GM12873 (cell line): ENCODE measurements at regions not wholly inside any gene's neighbourhood (a gene's known extent, or its start where the extent isn't known, plus 50 kb on each side); places are given as distances from the start of the nearest gene placed in this dataset.

ENCODE experiments used
- CTCF ChIP-seq: IDR thresholded peaks from 2 replicates; pipeline ENCODE4 v1.5.1; 2012; ENCODE audit warnings: low read depth, mild to moderate bottlenecking, moderate library complexity, low read length, control low read depth; ENCODE audit not compliant: insufficient read depth; ENCODE audit errors: missing control alignments

GRCh38 chr2:129681788-129682187 lies 297.7 kb upstream of the RAB6C start:
- no peak for TF ChIP-seq CTCF

GRCh38 chr2:129689653-129690448 lies 289.6 kb upstream of the RAB6C start:
- no peak for TF ChIP-seq CTCF

- no peak for TF ChIP-seq CTCF
Measured at GRCh38 chr2:129695496-129695895, 284.0 kb upstream of the RAB6C start.

GRCh38 chr2:129698593-129698992 lies 280.9 kb upstream of the RAB6C start:
- no peak for TF ChIP-seq CTCF

- no peak for TF ChIP-seq CTCF
Measured at GRCh38 chr2:129699781-129700573, 279.5 kb upstream of the RAB6C start.

- no peak for TF ChIP-seq CTCF
Measured at GRCh38 chr2:129702416-129703176, 276.9 kb upstream of the RAB6C start.

GRCh38 chr2:129705085-129705484 lies 274.4 kb upstream of the RAB6C start:
- no peak for TF ChIP-seq CTCF
